Posterior cingulate gyrus (tissue), 11 donors: ENCODE measurements at regions not wholly inside any gene's neighbourhood (a gene's known extent, or its start where the extent isn't known, plus 50 kb on each side); places are given as distances from the start of the nearest gene placed in this dataset.

ENCODE experiments used
- DNase-seq, 10 donors: peaks; one replicate each; pipeline versions ENCODE4 v3.0.0 to v3.0.0-alpha.2; 2020 to 2021; ENCODE audit warnings: mixed read lengths in 3 of 10
- intact Hi-C: fragments of 100-400 bp; cut with DNase I; formaldehyde crosslinking; loops from one replicate; pipeline ENCODE4 v1.15.1; 2023

DNA sequence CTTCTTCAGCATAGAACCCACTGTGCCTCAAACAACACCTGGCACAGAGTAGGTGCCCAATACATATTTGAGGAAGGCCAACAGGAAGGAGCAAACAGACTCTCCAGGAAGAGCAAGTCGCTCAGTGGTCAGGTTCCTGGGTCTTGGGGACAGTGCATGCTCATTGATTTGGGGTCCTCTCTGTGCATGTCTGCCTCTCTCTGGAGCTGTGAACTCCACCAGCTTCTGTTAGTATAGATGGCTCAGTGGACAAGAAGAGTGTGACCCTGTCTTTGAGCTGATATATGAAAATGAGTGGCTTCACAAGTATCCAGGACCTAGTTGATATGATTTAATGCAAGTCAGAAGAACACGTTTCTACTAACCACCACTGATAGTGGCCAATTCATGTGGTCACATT, 98.7 kb downstream of the KCTD15 start:
- DNase-seq: no peak
- intact Hi-C loops: no loop called here

DNA sequence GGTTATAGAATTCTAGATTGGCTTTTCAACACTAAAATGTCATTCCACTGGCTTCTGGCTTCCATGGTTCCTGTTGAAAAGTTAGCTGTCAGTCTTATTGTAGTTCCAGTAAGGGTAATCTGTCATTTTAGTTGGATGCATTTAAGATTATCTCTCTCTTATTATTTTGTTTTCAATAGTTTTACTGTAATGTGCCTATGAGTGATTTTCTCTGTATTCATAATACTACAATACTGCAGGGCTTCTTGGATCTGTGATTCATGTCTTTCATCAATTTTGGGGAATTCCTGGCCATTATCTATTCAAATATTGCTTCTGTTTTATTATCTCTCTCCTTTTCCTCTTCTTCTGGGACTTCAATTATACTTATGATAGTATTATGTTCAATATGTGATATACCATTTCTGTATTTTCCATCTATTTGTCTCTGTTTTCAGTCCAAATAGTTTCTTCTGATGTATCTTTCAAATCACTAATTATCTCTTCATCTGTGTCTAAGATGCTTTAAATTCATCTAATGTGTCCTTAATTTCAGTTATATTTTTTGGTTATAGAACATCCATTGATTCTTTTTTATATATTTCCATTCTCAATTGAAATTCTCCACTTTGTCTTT, 101.5 kb downstream of the KCTD15 start:
- no peak for DNase-seq
- intact Hi-C loops: no loop called here

DNA sequence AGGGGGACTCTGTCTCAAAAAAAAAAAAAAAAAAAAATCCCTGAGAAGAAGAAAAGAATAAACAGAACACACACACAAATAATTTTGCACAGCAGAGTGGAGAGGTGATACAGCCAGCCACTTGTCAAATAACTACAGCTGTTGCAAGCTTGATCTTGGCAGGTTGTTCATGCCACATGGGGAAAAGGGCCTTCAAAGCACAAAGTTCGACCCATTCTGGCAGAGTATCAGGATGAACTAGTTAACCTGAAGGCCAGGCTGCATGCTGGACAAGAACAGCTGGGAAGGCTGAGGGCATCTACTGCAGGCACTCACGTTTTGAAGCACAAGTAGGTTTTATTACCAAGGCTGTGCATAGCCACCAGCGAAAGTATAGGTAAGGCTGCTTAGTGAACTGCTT, 104.1 kb downstream of the KCTD15 start:
- no peak for DNase-seq
- intact Hi-C loops: no loop called here

DNA sequence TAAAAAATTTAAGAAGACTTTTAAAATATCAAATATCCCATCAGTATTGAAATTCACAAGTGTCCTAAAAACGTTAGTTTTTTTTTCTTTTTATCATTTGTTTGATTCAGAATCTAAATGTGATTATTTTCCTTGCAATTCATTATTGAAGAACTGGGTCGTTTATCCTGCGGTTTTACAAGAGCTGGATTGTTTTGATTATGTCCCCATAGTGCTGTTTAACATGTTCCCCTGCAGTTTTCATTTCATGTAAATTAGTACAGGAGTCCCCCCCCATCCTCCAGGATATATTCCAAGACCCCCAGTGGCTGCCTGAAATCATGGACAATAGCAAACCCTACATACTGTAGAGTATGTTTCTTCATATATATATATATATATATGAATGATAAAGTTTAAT, 105.7 kb downstream of the KCTD15 start:
- intact Hi-C loops: no loop called here

DNA sequence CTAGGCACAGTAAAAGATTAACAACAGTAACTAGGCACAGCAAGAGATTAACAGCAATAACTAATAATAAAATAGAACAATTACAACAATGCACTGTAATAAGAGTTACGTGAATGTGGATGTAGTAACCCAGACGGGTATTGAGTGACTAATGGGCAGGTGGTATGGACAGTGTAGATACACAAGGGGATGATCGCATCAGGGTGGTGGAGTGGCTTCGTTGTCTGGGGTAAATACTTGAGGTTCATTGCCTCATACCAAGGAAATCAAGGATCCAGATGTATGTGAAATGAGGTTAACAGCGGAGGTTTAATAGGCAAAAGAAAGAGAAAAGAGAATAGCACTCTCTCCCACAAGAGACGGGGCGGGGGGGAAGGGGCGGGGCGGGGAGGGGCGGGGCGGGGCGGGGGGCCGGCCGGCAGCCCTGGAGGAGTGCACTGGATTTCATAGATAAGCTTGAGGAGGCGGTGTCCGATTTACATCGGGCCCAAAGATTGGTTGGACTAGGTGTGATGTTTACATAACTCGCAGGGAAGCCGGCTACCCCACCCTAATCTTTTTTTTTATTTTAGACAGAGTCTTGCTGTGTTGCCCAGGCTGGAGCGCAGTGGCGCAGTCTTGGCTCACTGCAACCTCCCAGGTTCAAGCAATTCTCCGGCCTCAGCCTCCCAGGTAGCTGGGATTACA, 106.3 kb downstream of the KCTD15 start:
- intact Hi-C loops: no loop called here
- DNase-seq: no peak

More for the DNA sequence above, 105.7 kb downstream of the KCTD15 start:
- no peak for DNase-seq

DNA sequence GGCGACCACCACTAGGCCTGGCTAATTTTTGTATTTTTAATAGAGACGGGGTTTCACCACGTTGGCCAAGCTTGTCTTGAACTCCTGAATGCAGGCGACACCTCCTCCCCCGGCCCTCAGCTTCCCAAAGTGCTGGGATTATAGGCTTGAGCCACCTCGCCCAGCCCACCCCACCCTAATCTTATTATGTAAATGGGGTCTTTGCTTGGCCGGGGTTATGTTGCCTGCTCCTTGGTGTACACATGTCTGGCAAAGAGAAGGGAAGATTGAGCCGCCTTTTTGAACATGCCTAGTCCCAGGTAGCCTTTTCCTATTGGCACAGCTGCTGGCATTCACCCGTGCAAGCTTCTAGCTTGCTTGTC, 106.8 kb downstream of the KCTD15 start:
- intact Hi-C loops: no loop called here
- no peak for DNase-seq

DNA sequence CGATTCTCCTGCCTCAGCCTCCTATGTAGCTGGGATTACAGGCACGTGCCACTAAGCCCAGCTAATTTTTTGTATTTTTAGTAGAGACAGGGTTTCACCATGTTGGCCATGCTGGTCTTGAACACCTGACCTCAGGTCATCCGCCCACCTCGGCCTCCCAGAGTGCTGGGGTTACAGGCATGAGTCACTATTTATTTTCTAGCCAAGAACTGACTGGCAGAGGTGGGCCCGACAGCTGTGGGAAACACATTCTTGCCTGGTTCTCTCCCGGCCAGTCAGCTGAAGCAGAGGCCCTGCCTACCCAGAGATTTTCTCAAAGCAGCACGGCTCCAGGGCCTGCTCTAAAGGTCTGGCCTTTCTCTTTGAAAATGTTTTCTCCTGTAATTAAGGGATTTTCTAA, 108.0 kb downstream of the KCTD15 start:
- no peak for DNase-seq
- intact Hi-C loops: no loop called here

DNA sequence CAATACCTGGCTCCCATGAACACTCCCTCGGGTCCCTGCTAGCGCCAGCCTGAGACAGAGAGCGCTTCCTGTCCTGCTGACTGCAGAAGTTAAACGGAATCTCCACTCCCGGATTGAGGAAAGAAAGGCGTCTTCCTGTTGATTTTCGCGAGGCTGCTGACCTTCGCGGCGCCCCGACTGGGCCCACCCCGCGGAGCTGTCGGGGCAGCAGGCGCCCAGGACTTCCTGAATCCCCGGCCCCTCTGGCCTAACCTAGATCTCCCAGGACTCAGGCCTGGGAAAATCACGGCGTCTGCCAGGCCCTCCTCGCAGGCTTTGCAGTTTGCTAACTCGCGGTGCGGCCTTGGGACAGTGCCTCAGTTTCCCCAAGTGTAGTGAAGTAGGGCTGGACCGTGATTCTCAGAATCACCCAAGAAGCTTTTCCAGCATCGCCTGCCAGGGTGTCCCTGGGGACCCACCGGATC, 108.8 kb downstream of the KCTD15 start:
- DNase-seq: no peak
- intact Hi-C loops: no loop called here

DNA sequence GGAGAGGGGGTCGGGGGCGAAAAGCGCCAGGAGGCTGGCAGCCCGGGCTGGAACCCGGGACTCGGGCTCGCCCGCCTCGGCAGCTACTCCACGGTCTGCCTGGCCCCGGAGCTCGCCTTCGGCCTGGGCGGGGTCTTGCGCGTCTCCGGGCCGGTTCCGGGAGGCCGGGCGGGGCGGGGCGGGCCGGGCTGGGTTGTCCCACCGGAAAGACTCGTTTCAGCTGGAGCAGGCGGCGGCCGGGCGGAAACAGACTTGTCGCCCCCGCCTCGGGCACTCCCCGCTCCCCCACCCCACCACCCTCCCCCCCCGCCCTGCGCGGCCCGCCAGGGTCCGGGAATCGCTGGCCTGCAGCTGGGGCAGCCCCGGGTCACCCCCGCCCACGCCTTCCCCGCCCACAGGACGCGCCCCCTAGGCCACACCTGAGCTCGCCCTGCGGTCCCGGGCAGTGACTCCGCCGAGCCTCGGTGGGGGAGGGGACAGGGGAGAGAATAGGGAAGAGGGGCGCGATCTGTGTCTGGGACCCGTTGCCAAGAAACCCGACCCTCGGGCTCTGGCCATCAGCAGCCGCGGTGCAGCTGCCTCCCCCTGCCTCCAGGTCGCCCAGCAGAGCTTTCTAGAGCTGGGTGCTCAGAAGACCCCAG, 109.4 kb downstream of the KCTD15 start:
- no peak for DNase-seq
- intact Hi-C loops: no loop called here

DNA sequence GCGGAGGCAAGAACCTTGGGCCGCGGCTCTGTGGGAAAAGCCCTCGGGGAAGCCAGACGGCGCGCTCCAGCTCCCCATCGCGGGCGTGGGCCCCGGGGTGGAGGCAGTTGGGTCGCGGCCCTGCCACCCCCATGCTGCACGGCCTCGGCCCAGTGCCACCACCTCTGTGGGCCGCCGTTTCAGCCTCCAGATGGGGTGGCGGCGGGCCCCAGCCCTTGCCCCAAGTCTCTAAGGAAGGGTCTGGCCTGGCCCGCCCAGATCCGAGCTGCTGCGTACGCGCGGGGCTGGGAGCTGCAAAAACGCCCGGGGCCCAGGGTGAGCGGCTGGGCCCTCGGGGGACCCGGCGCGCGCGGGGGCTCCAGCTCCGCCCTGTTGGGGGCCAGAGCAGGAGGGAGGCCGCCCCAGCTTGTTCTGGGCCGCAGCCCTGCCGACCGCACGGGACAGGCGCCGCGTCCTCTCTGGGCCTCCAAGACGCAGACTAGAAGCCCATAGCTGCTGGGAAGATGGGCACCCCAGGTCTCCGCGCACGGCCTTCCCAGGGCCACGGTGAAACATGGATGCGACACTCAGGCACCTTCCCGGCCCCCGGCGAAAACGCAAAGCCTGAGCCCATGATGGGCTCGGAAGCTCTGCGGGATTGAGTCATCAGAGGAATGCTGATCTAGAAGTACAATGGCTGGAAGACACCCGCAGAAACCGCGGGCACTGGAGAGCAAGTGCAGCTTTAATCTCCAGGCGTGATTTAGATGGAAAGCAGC, 110.1 kb downstream of the KCTD15 start:
- no peak for DNase-seq
- intact Hi-C loops: no loop called here

DNA sequence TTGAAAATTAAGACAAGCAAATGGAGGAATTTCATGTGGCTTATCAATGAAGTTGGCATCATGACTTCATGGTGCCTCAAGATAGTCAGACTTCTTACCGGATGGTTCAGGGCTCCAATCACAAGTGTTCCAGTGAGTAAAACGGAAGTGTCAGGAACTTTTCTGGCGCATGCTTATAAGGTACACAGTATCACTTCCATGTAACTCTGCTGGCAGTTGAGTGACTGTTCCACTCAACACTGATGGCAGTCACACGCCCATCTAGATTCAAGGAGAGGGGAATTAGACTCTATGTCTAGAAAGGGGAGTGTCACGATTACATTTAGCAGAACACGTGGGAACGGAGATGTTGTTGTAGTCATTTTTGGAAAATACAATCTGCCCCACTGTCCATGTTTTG, 114.3 kb downstream of the KCTD15 start:
- no peak for DNase-seq
- intact Hi-C loops: no loop called here

DNA sequence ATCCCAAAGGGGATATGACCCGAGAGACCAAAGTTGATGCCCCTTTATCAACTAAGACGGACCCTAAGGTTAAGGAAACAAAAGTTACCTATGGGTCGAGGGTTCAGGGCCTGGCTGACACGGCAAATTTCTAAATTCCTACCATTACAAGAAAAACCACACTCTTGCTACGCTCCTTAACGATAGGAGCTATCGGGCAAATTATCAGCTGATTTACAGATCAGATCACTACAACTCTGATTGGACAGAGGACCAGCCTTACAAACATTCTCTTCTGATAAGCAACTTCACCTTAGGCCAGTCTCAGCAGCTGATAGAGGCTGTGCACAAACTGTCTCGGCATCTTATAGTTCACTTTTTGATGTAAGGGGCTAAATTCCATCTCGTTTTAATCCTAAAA, 117.9 kb downstream of the KCTD15 start:
- intact Hi-C loops: no loop called here
- DNase-seq: no peak

DNA sequence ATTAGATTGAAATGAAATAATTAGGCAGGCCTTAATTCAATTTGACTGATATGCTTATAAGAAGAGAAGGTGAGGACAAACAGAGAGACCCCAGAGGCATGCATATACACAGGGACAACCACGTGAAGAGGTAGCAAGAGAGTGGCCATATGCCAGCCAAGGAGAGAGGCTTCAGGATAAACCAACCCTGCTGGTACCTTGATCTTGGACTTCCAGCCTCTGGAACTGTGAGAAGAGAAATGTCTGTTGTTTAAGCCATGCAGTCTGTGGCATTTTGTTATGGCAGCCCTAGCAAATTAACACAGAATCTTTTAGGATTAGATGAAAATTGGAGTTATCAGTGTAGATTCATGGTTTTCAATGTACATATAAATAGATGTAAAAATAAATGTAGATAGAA, 120.1 kb downstream of the KCTD15 start:
- no peak for DNase-seq
- intact Hi-C loops: no loop called here

DNA sequence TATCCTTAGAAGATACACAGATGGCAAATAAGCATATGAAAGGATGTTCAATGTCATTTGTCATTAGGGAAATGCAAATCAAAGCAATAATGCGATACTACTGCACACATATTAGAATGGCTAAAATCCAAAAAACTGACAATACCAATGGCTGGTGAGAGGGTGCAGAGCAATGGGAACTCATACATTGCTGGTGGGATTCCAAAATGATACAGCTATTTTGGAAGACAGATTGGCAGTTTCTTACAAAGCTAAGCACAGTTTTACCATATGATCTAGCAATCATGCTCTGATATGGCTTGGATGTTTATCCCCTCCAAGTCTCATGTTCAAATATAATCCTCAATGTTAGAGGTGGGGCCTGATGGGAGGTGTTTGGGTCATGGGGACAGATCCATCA, 122.6 kb downstream of the KCTD15 start:
- intact Hi-C loops: no loop called here
- DNase-seq: no peak

DNA sequence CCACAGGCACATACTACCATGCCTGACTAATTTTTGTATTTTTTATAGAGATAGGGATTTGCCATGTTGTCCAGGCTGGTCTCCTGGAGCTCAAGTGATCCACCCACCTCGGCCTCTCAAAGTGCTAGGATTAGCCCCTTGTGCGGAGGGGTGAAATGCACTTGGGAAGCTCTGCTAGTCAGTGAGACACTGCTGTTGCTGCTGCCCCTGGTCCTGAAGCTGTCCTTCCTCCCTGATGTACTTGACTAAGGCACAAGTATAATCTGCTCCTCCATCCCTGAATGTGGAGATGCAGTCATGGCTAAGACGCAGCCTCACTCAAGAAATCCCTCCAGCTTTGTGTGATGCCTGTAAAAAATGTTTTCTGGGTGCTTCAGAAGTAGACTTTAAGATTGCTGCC, 124.5 kb downstream of the KCTD15 start:
- intact Hi-C loops: no loop called here
- DNase-seq: no peak

DNA sequence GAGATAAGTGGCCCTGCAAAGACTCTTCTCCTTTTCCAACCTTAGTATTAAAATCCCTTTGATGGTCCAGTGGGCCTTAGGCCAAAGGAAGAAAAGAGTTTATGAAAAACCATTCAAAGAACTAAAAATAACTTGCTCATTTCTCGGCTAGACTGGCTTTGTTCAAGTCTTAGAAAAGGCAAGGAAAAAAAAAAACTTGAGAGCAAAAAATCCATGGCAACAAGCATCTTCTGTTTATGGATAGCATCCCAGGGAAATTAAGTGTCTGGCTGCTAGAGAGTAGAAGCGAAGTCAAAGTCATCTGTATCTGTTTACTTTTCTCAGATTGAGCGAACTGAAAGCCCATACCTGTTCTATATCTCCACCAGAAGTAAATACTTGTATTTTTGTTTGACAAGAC, 129.6 kb downstream of the KCTD15 start:
- intact Hi-C loops: no loop called here
- no peak for DNase-seq

DNA sequence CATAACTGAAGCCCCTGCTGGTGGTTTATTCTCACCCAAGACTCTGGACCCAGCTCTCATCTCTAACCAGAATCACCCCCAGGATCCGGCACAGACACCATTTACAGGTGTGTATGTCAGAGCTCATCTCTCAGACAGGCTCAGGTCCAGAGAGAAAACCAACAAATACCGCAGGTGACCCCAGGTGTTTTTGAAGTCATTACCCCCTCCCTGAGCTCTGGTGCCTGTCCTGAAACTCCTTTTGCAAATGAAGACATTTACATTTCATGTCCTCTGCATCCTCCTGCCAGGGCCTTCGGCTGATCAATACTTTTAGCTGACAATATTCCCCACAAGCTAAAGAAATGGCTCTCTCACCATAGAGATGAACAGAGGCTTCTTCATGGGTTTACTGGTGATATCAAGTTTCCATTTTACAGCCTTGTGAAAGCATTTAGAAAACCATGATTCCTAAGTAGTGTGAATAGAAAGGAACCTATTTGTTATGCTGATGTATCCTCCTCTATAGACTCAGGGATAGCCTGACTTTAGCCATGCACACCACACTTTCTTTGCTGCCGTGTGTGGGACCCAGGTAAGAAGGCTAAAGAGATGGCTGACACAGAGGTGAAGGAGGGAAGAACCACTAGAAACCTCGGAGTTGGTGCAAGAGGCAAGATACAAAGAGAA, 131.3 kb downstream of the KCTD15 start:
- no peak for DNase-seq
- intact Hi-C loops: no loop called here

DNA sequence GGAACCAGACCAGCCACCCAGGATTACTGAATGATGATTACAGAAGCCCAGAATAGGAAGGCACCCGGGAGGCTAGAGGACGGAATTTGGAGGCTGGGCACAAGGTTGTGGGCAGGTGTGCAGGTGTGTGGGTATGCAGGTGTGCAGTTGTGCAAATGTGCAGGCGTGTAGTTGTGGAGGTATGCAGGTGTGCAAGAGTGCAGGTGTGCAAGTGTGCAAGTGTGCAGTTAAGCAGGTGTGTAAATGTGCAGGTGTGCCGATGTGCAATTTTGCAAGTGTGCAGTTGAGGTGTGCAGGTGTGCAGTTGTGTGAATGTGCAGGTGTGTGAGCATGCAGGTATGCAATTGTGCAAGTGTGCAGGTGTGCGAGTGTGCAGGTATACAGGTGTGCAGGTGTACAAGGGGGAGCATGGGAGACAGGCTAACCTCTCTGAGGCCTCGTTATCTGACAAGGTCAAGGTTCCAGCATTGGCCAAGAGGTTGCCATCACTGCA, 131.8 kb downstream of the KCTD15 start:
- DNase-seq: no peak
- intact Hi-C loops: no loop called here

DNA sequence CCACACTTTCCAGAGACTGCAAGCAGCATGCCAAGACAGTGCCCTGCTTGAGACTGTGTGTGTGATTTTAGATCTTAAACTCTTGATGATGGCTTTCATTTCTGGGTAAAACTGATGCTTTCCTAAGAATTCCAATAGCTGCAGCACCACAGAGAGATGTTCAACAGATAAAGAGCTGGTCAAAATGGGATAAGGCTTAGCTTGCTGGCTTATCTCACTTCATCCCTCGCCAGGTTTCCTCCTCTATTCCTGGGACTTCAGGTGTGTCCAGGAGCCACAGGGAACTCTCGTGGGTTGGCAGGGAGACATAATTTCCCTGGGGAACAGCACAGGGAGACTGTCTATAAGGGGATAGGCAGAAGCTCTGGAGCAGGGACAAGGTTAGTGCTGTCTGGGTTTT, 137.3 kb downstream of the KCTD15 start:
- intact Hi-C loops: no loop called here
- DNase-seq: no peak

DNA sequence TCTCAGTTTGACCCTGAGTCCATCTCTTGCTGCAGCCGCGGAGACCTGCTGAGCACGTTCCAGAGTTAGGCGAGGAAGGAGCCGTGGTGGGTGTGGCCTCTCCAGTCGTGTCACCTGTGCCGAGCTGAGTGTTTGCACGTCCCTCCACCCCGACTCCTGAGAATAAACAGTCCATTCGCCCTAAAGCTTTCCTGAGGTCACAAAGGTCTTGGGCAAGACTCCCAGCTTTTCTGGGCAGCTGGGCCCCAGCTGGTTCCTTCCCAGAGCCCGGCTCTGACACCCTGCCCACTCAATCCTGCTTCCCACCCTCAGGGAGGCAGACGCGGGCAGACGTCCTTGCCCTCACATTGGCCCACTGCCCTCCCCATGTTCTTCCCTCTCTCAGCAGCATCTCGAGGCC, 142.2 kb downstream of the KCTD15 start:
- intact Hi-C loops: no loop called here
- no peak for DNase-seq

DNA sequence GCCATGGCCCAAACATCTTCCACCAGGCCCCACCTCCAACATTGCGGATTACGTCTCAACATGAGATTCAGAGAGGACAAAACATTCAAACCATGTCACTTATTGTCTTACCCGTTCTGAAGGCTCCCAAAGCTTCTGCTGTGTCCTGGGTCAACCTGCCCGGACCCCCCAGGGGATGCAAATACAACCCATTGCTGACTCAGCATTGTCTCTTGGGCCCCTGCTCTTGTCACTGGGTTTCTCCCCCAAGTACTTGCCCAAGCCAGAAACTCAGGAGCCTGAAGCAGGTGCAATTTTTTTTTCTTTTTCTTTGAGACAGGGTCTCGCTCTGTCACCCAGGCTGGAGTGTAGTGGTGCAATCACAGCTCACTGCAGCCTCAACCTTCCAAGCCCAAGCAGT, 144.5 kb downstream of the KCTD15 start:
- DNase-seq: no peak
- intact Hi-C loops: no loop called here
